ENCODE measurements at regions not wholly inside any gene's neighbourhood (a gene's known extent, or its start where the extent isn't known, plus 50 kb on each side); places are given as distances from the start of the nearest gene placed in this dataset.

DNA sequence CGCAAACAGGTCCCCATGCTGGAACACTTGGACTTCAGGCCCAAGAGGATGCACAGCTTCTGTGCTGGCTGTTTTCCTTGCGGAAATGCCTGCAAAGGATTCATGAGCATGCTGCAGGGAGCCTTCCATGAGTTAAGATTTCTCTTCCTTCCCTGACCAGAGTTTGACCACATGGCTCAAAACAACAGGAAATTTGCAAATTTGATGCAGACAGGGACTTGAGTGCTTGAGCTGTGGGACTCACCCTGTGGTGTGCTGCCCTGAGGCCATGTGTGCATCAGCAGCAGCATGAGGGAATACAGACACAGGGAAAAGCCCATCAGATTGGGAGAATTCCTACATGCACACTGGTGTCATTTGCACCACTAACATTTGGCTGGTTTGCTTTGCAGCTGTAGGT lies 195.4 kb downstream of the CDC14C start:
- dilution Hi-C loops (cut with HindIII; ENCODE audit: low sequenced_read_pairs, unreplicated experiment) (no loop called here), intact Hi-C loops (cut with micrococcal nuclease) (no loop called here), in situ Hi-C loops (cut with MboI; ENCODE audit: low sequenced_read_pairs) (no loop called here)
- no TSS peak for BruUV-seq (replicated peaks)
- Histone ChIP-seq H4K8ac (ENCODE audit: low read depth in 2 of 2, low read length in 2 of 2) (no peak overlapping the region), H2BK120ac (ENCODE audit: low read depth, low read length) (no peak overlapping the region), H4K5ac (ENCODE audit: low read depth, low read length) (no peak overlapping the region), H3K18ac (ENCODE audit: low read depth, low read length) (no peak overlapping the region), H2AK5ac (ENCODE audit: low read depth, low read length) (no peak overlapping the region), H3K9ac (ENCODE audit: low read depth, low read length) (no peak overlapping the region), H4K20me1 (ENCODE audit: insufficient read depth, low read length) (no peaks in the 10 kb centered on the region), H2AFZ (replicated peaks; ENCODE audit: low read length, poor library complexity) (no peak overlapping the region), H2AK9ac (replicated peaks; ENCODE audit: low read depth, low read length, poor library complexity) (no peak overlapping the region), H3K4me3 (ENCODE audit: insufficient read depth, low read depth, low read length) (no peak overlapping the region), H3K4ac (ENCODE audit: low read depth, low read length) (no peak overlapping the region), H2BK15ac (ENCODE audit: low read depth, low read length) (no peak overlapping the region), H3K9me1 (ENCODE audit: insufficient read depth, low read length) (no peaks in the 10 kb centered on the region), H3K4me2 (ENCODE audit: low read depth, low read length) (no peak overlapping the region), H3K27me3 (ENCODE audit: control insufficient read depth, insufficient read depth, low read length) (no peaks in the 10 kb centered on the region), H2BK20ac (ENCODE audit: low read depth, low read length) (no peak overlapping the region), H3K9me3 (ENCODE audit: control insufficient read depth, insufficient read depth, low read length) (peaks cover 14% of the 10 kb centered on the region), H4K91ac (ENCODE audit: insufficient read depth, low read depth, low read length) (no peak overlapping the region), H3K4me1 (ENCODE audit: control insufficient read depth, insufficient read depth, low read length) (no peaks in the 10 kb centered on the region), H3K56ac (ENCODE audit: extremely low read depth, insufficient read depth, low read length) (no peak overlapping the region), H3K36me3 (ENCODE audit: control insufficient read depth, insufficient read depth, low read length) (no peaks in the 10 kb centered on the region), H3K14ac (replicated peaks; ENCODE audit: low read depth, low read length) (no peak overlapping the region), H3K27ac (ENCODE audit: insufficient read depth, low read length) (no peak overlapping the region), H3K23ac (ENCODE audit: low read depth, low read length) (no peak overlapping the region), H2BK5ac (ENCODE audit: low read depth, low read length, poor library complexity, severe bottlenecking) (no peak overlapping the region), H3K79me1 (ENCODE audit: low read depth in 1 of 2, low read length in 2 of 2) (no peaks in the 10 kb centered on the region)
- CTCF ChIA-PET, result no interaction called here
- WGBS, 2 experiments (ENCODE audit: extremely low coverage in 2 of 2, insufficient read length in 1 of 2), result no CpG with 5 or more reads among the region's 2 CpGs
- ATAC-seq (ENCODE audit: low read depth) (no peak), DNase-seq (no peak)
- POLR2A ChIA-PET (ENCODE audit: unreplicated experiment), result no interaction called here
- TF ChIP-seq USF2 (IDR thresholded peaks at IDR 0.05; ENCODE audit: low read depth, low read length) (no peak), POLR2A (IDR thresholded peaks at IDR 0.05; ENCODE audit: low read depth, low read length) (no peak), CEBPB (IDR thresholded peaks at IDR 0.05; ENCODE audit: low read depth, low read length) (no peak), RFX5 (IDR thresholded peaks at IDR 0.05; ENCODE audit: low read depth, low read length) (no peak), RAD21 (IDR thresholded peaks at IDR 0.05; ENCODE audit: low read length) (no peak), BHLHE40 (IDR thresholded peaks at IDR 0.05; ENCODE audit: low read depth, low read length) (no peak), ELK1 (IDR thresholded peaks at IDR 0.05; ENCODE audit: borderline replicate concordance, low read depth, low read length) (no peak), MAZ (IDR thresholded peaks at IDR 0.05; ENCODE audit: borderline replicate concordance, low read depth, low read length) (no peak)
- TF ChIP-seq, protein P1, sequence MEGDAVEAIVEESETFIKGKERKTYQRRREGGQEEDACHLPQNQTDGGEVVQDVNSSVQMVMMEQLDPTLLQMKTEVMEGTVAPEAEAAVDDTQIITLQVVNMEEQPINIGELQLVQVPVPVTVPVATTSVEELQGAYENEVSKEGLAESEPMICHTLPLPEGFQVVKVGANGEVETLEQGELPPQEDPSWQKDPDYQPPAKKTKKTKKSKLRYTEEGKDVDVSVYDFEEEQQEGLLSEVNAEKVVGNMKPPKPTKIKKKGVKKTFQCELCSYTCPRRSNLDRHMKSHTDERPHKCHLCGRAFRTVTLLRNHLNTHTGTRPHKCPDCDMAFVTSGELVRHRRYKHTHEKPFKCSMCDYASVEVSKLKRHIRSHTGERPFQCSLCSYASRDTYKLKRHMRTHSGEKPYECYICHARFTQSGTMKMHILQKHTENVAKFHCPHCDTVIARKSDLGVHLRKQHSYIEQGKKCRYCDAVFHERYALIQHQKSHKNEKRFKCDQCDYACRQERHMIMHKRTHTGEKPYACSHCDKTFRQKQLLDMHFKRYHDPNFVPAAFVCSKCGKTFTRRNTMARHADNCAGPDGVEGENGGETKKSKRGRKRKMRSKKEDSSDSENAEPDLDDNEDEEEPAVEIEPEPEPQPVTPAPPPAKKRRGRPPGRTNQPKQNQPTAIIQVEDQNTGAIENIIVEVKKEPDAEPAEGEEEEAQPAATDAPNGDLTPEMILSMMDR (conservative IDR thresholded peaks at IDR 0.05; ENCODE audit: low read depth, low read length), result no peak

Data from IMR-90 (cell line).